ENCODE measurements at regions not wholly inside any gene's neighbourhood (a gene's known extent, or its start where the extent isn't known, plus 50 kb on each side); places are given as distances from the start of the nearest gene placed in this dataset.

DNA sequence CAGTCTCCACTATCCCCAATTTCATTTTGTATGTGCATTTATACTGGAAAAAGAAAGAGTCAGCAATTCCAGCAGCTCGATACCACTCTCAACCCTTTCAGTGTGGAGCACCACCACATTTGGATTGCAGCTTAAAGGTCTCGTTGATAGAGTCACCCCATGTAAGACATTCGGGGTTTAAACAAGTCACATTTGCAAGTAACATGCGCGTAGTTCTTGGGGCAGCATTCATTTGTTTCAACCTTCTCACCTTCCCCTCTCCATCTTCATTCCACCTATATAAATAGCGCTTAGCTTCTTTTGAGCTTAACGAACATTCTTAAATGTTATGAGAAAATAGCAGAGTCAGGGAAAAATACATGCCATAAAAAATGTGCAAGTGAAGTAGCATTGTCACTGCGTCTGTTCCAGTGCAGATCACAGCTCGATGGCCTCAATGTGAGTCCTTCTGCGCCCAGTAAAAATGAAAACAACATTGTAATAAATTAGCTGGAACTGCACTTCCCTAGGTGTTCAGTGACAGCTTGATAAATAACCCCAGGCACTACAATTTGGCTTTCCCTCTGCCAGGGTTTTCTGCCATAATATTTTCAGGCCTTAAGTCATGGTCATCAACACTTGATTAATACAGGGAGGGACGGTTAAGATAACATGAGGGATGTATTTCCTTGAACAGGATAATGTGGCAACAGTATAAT is 737.8 kb upstream of the NRSN1 start:
- DNase-seq (ENCODE audit: low spot score) (no peak), ATAC-seq (no peak), FAIRE-seq (no peak)
- CTCF ChIA-PET (ENCODE audit: low intra/inter-chr PET ratio, low total read pairs) = no interaction called here
- Histone ChIP-seq H3K9me3 (ENCODE audit: low read length) (0 out of 2 replicates have a peak, but pooled peaks cover 4% of the 10 kb centered on the region), H3K9ac (ENCODE audit: insufficient read depth, low read depth, low read length) (no peak overlapping the region), H3K27me3 (ENCODE audit: control insufficient read depth in 1 of 2, insufficient read depth in 2 of 2, low read length in 2 of 2) (no peaks in the 10 kb centered on the region), H3K79me2 (ENCODE audit: insufficient read depth, low read length) (no peaks in the 10 kb centered on the region), H3K4me3 (replicated peaks in 1 of 3; ENCODE audit: insufficient read depth in 1 of 3, low read depth in 2 of 3, low read length in 3 of 3) (no peak overlapping the region), H3K4me2 (ENCODE audit: low read depth, low read length) (no peak overlapping the region), H3K27ac (ENCODE audit: extremely low read length, insufficient read depth, low read length) (no peak overlapping the region), H3K4me1 (ENCODE audit: insufficient read depth, low read length) (no peaks in the 10 kb centered on the region), H4K20me1 (ENCODE audit: insufficient read depth, low read length) (no peaks in the 10 kb centered on the region), H3K36me3 (replicated peaks in 1 of 2; ENCODE audit: control insufficient read depth in 1 of 2, insufficient read depth in 2 of 2, low read length in 2 of 2) (no peaks in the 10 kb centered on the region), H2AFZ (ENCODE audit: low read length) (no peak overlapping the region)
- intact Hi-C loops (cut with micrococcal nuclease; ENCODE audit: unreplicated experiment) (no loop called here), in situ Hi-C loops (cut with HindIII; ENCODE audit: extremely low pct_ligation_motif_present, low pct_unique_long_range_greater_than_20kb) (no loop called here)
- 28% methylated on average over 11 of the region's 11 CpGs for WGBS (ENCODE audit: low lambda C conversion rate)
- BruUV-seq (replicated peaks) = no TSS peak
- POLR2A ChIA-PET = no interaction called here
- TF ChIP-seq MAFK (conservative IDR thresholded peaks at IDR 0.05 in 1 of 2, IDR thresholded peaks at IDR 0.05 in 1 of 2; ENCODE audit: low read length in 2 of 2) (peak; percentile 43 to 72; a peak in 3 of 4 replicates), MAFF (IDR thresholded peaks at IDR 0.05; ENCODE audit: low read depth, low read length) (peak; percentile 60), MATR3 (CRISPR knock-in tag; IDR thresholded peaks at IDR 0.05) (no peak)

DNA sequence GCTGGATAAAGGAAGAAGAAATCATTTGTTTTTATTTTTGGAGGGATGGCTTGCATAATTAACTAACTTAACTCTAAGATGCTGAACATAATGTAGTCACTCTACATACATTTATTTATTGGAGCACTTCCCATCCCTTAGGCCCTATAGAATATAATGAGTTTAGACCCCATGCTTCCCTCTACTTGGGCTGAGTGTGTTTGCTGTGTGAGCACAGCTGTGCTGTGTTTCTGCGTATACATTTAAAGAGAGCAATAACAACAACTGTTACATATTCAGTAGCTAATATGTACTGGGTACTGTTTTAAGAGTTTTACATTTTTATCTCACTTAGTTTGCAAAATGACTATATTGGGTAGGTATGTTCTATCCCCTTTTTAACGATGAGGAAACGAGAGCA is 736.6 kb upstream of the NRSN1 start:
- H3K4me3 ChIP-seq (replicated peaks in 1 of 3; ENCODE audit: insufficient read depth in 1 of 3, low read depth in 2 of 3, low read length in 3 of 3) = no peak overlapping the region
- ChIA-PET CTCF (ENCODE audit: low intra/inter-chr PET ratio, low total read pairs) (no interaction called here), POLR2A (no interaction called here)
- no peaks in the 10 kb centered on the region for H4K20me1 ChIP-seq (ENCODE audit: insufficient read depth, low read length)
- intact Hi-C loops (cut with micrococcal nuclease; ENCODE audit: unreplicated experiment) (no loop called here), in situ Hi-C loops (cut with HindIII; ENCODE audit: extremely low pct_ligation_motif_present, low pct_unique_long_range_greater_than_20kb) (no loop called here)
- H3K27me3 ChIP-seq (ENCODE audit: control insufficient read depth in 1 of 2, insufficient read depth in 2 of 2, low read length in 2 of 2) = no peaks in the 10 kb centered on the region
- 30% methylated on average over 3 of the region's 3 CpGs for WGBS (ENCODE audit: low lambda C conversion rate)
- H3K36me3 ChIP-seq (replicated peaks in 1 of 2; ENCODE audit: control insufficient read depth in 1 of 2, insufficient read depth in 2 of 2, low read length in 2 of 2) = no peaks in the 10 kb centered on the region
- H3K4me2 ChIP-seq (ENCODE audit: low read depth, low read length) = no peak overlapping the region
- no peaks in the 10 kb centered on the region for H3K4me1 ChIP-seq (ENCODE audit: insufficient read depth, low read length)
- ATAC-seq (no peak), FAIRE-seq (no peak), DNase-seq (ENCODE audit: low spot score) (no peak)
- no peak overlapping the region for H3K9ac ChIP-seq (ENCODE audit: insufficient read depth, low read depth, low read length)
- H3K27ac ChIP-seq (ENCODE audit: extremely low read length, insufficient read depth, low read length) = no peak overlapping the region
- H2AFZ ChIP-seq (ENCODE audit: low read length) = no peak overlapping the region
- 0 out of 2 replicates have a peak, but pooled peaks cover 2% of the 10 kb centered on the region for H3K9me3 ChIP-seq (ENCODE audit: low read length)
- no TSS peak for BruUV-seq (replicated peaks)
- no peaks in the 10 kb centered on the region for H3K79me2 ChIP-seq (ENCODE audit: insufficient read depth, low read length)
- TF ChIP-seq, protein P1, sequence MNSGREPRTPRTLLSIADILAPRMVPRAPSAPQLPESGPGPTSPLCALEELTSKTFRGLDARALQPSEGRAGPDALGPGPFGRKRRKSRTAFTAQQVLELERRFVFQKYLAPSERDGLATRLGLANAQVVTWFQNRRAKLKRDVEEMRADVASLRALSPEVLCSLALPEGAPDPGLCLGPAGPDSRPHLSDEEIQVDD (CRISPR knock-in tag; IDR thresholded peaks at IDR 0.05; ENCODE audit: borderline replicate concordance) = no peak
- TF ChIP-seq ZNF337 (CRISPR knock-in tag; IDR thresholded peaks at IDR 0.05; ENCODE audit: borderline replicate concordance, low read depth) (no peak), ZNF562 (CRISPR knock-in tag; IDR thresholded peaks at IDR 0.05; ENCODE audit: borderline replicate concordance) (no peak), ZNF335 (CRISPR knock-in tag; IDR thresholded peaks at IDR 0.05) (no peak), ZKSCAN5 (CRISPR knock-in tag; IDR thresholded peaks at IDR 0.05) (no peak), ZNF7 (CRISPR knock-in tag; IDR thresholded peaks at IDR 0.05) (no peak)
- TF ChIP-seq, protein P2, sequence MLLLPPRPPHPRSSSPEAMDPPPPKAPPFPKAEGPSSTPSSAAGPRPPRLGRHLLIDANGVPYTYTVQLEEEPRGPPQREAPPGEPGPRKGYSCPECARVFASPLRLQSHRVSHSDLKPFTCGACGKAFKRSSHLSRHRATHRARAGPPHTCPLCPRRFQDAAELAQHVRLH (CRISPR knock-in tag; IDR thresholded peaks at IDR 0.05; ENCODE audit: borderline replicate concordance, low read depth) = no peak
- TF ChIP-seq, protein P3, sequence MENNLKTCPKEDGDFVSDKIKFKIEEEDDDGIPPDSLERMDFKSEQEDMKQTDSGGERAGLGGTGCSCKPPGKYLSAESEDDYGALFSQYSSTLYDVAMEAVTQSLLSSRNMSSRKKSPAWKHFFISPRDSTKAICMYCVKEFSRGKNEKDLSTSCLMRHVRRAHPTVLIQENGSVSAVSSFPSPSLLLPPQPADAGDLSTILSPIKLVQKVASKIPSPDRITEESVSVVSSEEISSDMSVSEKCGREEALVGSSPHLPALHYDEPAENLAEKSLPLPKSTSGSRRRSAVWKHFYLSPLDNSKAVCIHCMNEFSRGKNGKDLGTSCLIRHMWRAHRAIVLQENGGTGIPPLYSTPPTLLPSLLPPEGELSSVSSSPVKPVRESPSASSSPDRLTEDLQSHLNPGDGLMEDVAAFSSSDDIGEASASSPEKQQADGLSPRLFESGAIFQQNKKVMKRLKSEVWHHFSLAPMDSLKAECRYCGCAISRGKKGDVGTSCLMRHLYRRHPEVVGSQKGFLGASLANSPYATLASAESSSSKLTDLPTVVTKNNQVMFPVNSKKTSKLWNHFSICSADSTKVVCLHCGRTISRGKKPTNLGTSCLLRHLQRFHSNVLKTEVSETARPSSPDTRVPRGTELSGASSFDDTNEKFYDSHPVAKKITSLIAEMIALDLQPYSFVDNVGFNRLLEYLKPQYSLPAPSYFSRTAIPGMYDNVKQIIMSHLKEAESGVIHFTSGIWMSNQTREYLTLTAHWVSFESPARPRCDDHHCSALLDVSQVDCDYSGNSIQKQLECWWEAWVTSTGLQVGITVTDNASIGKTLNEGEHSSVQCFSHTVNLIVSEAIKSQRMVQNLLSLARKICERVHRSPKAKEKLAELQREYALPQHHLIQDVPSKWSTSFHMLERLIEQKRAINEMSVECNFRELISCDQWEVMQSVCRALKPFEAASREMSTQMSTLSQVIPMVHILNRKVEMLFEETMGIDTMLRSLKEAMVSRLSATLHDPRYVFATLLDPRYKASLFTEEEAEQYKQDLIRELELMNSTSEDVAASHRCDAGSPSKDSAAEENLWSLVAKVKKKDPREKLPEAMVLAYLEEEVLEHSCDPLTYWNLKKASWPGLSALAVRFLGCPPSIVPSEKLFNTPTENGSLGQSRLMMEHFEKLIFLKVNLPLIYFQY (CRISPR knock-in tag; IDR thresholded peaks at IDR 0.05; ENCODE audit: borderline replicate concordance) = no peak
- TF ChIP-seq, protein P4, sequence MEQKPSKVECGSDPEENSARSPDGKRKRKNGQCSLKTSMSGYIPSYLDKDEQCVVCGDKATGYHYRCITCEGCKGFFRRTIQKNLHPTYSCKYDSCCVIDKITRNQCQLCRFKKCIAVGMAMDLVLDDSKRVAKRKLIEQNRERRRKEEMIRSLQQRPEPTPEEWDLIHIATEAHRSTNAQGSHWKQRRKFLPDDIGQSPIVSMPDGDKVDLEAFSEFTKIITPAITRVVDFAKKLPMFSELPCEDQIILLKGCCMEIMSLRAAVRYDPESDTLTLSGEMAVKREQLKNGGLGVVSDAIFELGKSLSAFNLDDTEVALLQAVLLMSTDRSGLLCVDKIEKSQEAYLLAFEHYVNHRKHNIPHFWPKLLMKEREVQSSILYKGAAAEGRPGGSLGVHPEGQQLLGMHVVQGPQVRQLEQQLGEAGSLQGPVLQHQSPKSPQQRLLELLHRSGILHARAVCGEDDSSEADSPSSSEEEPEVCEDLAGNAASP (CRISPR knock-in tag; IDR thresholded peaks at IDR 0.05; ENCODE audit: borderline replicate concordance) = no peak

All from HepG2 (cell line).